HepG2 (cell line): ENCODE measurements at regions not wholly inside any gene's neighbourhood (a gene's known extent, or its start where the extent isn't known, plus 50 kb on each side); places are given as distances from the start of the nearest gene placed in this dataset.
"Not testable (repeated sequence)": the region's sequence is repeated elsewhere in the genome, so short reads cannot be mapped to it uniquely, and the experiment has no call there.

Experiments used
- POLR2A ChIP-seq, 2 experiments: IDR thresholded peaks; 2 replicates each; pipeline ENCODE4 v1.6.1; 2011; ENCODE audit warnings: low read depth in 2 of 2, low read length in 2 of 2, mild to moderate bottlenecking in 1 of 2, moderate library complexity in 1 of 2; ENCODE audit not compliant: insufficient read depth in 1 of 2
- SIN3B ChIP-seq: fragments of 150-350 bp; IDR thresholded peaks from 2 replicates; pipeline ENCODE4 v1.6.1; 2014; ENCODE audit warnings: low read length
- SP5 ChIP-seq: IDR thresholded peaks from 2 replicates; pipeline ENCODE4 v1.6.1; 2016; ENCODE audit warnings: low read depth, borderline replicate concordance
- TF ChIP-seq, protein P1 (sequence below): sonication (generic); formaldehyde crosslinking; IDR thresholded peaks from 2 replicates; pipeline ENCODE4 v1.8.1; 2022; ENCODE audit warnings: low read depth, mild to moderate bottlenecking, missing genetic modification reagents

DNA sequence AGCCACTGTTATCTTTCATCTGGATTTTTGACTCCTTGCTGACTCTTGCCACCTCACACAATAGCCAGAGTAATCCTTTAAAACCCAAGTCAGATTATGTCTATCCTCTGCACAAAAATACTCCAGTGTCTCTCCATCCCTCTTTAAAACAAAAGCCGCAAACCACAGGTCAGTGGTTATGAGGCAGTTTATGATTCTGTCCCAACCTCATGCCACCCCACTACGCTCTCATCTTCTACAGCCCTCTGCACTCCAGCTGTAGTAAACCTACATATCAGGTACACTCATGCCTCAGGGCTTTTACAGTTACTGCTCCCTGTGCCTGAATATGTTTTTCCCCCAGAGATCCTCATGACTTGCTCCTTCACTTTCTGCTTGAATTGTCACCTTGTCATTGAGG is 113.6 kb downstream of the PRR15 start:
- not testable (repeated sequence) for TF ChIP-seq SP5; SIN3B; POLR2A (IDR thresholded peaks at IDR 0.05; ENCODE audit: insufficient read depth in 1 of 2, low read depth in 2 of 2, low read length in 2 of 2)
- TF ChIP-seq, protein P1, sequence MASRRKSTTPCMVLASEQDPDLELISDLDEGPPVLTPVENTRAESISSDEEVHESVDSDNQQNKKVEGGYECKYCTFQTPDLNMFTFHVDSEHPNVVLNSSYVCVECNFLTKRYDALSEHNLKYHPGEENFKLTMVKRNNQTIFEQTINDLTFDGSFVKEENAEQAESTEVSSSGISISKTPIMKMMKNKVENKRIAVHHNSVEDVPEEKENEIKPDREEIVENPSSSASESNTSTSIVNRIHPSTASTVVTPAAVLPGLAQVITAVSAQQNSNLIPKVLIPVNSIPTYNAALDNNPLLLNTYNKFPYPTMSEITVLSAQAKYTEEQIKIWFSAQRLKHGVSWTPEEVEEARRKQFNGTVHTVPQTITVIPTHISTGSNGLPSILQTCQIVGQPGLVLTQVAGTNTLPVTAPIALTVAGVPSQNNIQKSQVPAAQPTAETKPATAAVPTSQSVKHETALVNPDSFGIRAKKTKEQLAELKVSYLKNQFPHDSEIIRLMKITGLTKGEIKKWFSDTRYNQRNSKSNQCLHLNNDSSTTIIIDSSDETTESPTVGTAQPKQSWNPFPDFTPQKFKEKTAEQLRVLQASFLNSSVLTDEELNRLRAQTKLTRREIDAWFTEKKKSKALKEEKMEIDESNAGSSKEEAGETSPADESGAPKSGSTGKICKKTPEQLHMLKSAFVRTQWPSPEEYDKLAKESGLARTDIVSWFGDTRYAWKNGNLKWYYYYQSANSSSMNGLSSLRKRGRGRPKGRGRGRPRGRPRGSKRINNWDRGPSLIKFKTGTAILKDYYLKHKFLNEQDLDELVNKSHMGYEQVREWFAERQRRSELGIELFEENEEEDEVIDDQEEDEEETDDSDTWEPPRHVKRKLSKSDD (CRISPR knock-in tag), result not testable (repeated sequence)
